HG03039 (cell line): ENCODE measurements at regions not wholly inside any gene's neighbourhood (a gene's known extent, or its start where the extent isn't known, plus 50 kb on each side); places are given as distances from the start of the nearest gene placed in this dataset.
"Not testable (repeated sequence)": the region's sequence is repeated elsewhere in the genome, so short reads cannot be mapped to it uniquely, and the experiment has no call there.

Experiments
- ATAC-seq: cut with Tn5 transposase; IDR thresholded peaks from one replicate; pipeline ENCODE4 v1.9.1; 2021; ENCODE audit warnings: mild to moderate bottlenecking, moderate library complexity; ENCODE audit not compliant: unreplicated experiment

GRCh38 chr14:39563361-39563760, 131.1 kb upstream of the FBXO33 start:
- ATAC-seq = no peak

GRCh38 chr14:39562175-39562574, 129.9 kb upstream of the FBXO33 start:
- no peak for ATAC-seq

GRCh38 chr14:39558525-39558924, 126.3 kb upstream of the FBXO33 start:
- no peak for ATAC-seq

- ATAC-seq = no peak
Observed at GRCh38 chr14:39555749-39556148, 123.5 kb upstream of the FBXO33 start.

- ATAC-seq = no peak
Observed at GRCh38 chr14:39554576-39554975, 122.3 kb upstream of the FBXO33 start.

- ATAC-seq = no peak
Observed at GRCh38 chr14:39548358-39548757, 116.1 kb upstream of the FBXO33 start.

GRCh38 chr14:39547845-39548244, 115.6 kb upstream of the FBXO33 start:
- no peak for ATAC-seq

GRCh38 chr14:39505812-39506211, 73.6 kb upstream of the FBXO33 start:
- ATAC-seq = no peak

GRCh38 chr14:39500253-39500652, 68.0 kb upstream of the FBXO33 start:
- no peak for ATAC-seq

- ATAC-seq = no peak
Observed at GRCh38 chr14:39499514-39499913, 67.3 kb upstream of the FBXO33 start.

GRCh38 chr14:39497677-39498076, 65.4 kb upstream of the FBXO33 start:
- ATAC-seq = not testable (repeated sequence)

- ATAC-seq = no peak
Observed at GRCh38 chr14:39492267-39492666, 60.0 kb upstream of the FBXO33 start.

- ATAC-seq = no peak
Observed at GRCh38 chr14:39491134-39491571, 58.9 kb upstream of the FBXO33 start.

GRCh38 chr14:39488600-39488999, 56.4 kb upstream of the FBXO33 start:
- ATAC-seq = no peak

- no peak for ATAC-seq
Observed at GRCh38 chr14:39483682-39484081, 51.4 kb upstream of the FBXO33 start.
